H1 (cell line): ENCODE measurements at regions not wholly inside any gene's neighbourhood (a gene's known extent, or its start where the extent isn't known, plus 50 kb on each side); places are given as distances from the start of the nearest gene placed in this dataset.

Experiments
- CTCF ChIA-PET: fragments of 300-600 bp; sonication (Branson Sonifier 250); formaldehyde crosslinking; loops from one replicate; lab custom pipeline; 2021; ENCODE audit not compliant: partially characterized antibody; lab: Charles Lee
- POLR2A ChIA-PET: fragments of 300-600 bp; sonication (Branson Sonifier 250); formaldehyde crosslinking; loops from one replicate; lab custom pipeline; 2021; ENCODE audit warnings: inconsistent platforms; ENCODE audit not compliant: partially characterized antibody; lab: Charles Lee
- DNase-seq, 2 experiments: peaks; one replicate each; pipeline versions ENCODE4 v3.0.0 to v3.0.0-alpha.2; 2010 to 2022; ENCODE audit warnings: low spot score in 2 of 2, low read depth in 1 of 2, mixed read lengths in 1 of 2
- FAIRE-seq: peaks from 2 replicates; lab custom pipeline; 2011; peaks lifted over from hg19 to GRCh38; lab: Jason Lieb, UNC
- H2AFZ ChIP-seq: 2 replicates; pipeline ENCODE4 v1.8.1; 2012; ENCODE audit warnings: low read length, inconsistent platforms
- H2AK5ac ChIP-seq: 2 replicates; pipeline ENCODE4 v1.6.1; 2013; ENCODE audit warnings: low read depth, low read length
- H2BK120ac ChIP-seq: replicated peaks from 2 replicates; pipeline ENCODE3; 2013; ENCODE audit warnings: low read depth, low read length, inconsistent platforms
- H2BK12ac ChIP-seq: 2 replicates; pipeline ENCODE4 v1.6.1; 2013; ENCODE audit warnings: low read depth, low read length
- H2BK15ac ChIP-seq: 2 replicates; pipeline ENCODE4 v1.6.1; 2013; ENCODE audit warnings: low read length
- H2BK20ac ChIP-seq: 2 replicates; pipeline ENCODE4 v1.6.1; 2013; ENCODE audit warnings: low read length
- H2BK5ac ChIP-seq: 2 replicates; pipeline ENCODE4 v1.6.1; 2013; ENCODE audit warnings: low read depth, low read length
- H3K14ac ChIP-seq: 2 replicates; pipeline ENCODE4 v1.6.1; 2013; ENCODE audit warnings: inconsistent platforms; ENCODE audit not compliant: insufficient read length
- H3K18ac ChIP-seq: 2 replicates; pipeline ENCODE4 v1.6.1; 2013; ENCODE audit warnings: low read length; ENCODE audit errors: extremely low read depth
- H3K23ac ChIP-seq: 2 replicates; pipeline ENCODE4 v1.6.1; 2013; ENCODE audit warnings: inconsistent platforms; ENCODE audit not compliant: insufficient read length
- H3K23me2 ChIP-seq: 2 replicates; pipeline ENCODE4 v1.6.1; 2013; ENCODE audit warnings: low read depth, low read length
- H3K27ac ChIP-seq: 2 replicates; pipeline ENCODE4 v1.6.1; 2011; ENCODE audit warnings: low read depth, low read length, inconsistent platforms
- H3K27me3 ChIP-seq, 4 experiments: replicated peaks in 1 of 4; 1 replicate in 1 of 4; 2 replicates in 3 of 4; pipeline versions ENCODE4 v1.6.1 to v1.8.1; 2011 to 2013; ENCODE audit warnings: low read length in 3 of 4, mild to moderate bottlenecking in 3 of 4, inconsistent platforms in 2 of 4, mixed read lengths in 2 of 4, moderate library complexity in 1 of 4; ENCODE audit not compliant: control insufficient read depth in 3 of 4, insufficient read depth in 3 of 4; ENCODE audit errors: extremely low read depth in 1 of 4
- H3K36me3 ChIP-seq, 4 experiments: 2 replicates each; pipeline versions ENCODE4 v1.6.1 to v1.8.1; 2011 to 2013; ENCODE audit warnings: mild to moderate bottlenecking in 4 of 4, low read length in 3 of 4, moderate library complexity in 2 of 4, control low read depth in 1 of 4, inconsistent platforms in 1 of 4; ENCODE audit not compliant: insufficient read depth in 4 of 4, control insufficient read depth in 2 of 4
- H3K4ac ChIP-seq: replicated peaks from 2 replicates; pipeline ENCODE3; 2013; ENCODE audit warnings: low read length, low read depth, mixed read lengths, inconsistent platforms; ENCODE audit not compliant: insufficient read length
- H3K4me1 ChIP-seq, 4 experiments: replicated peaks in 1 of 4; 1 replicate in 1 of 4; 2 replicates in 3 of 4; pipeline versions ENCODE4 v1.6.1 to v1.8.1; 2011 to 2013; ENCODE audit warnings: low read length in 3 of 4, inconsistent platforms in 2 of 4, mixed read lengths in 1 of 4; ENCODE audit not compliant: insufficient read depth in 4 of 4, control insufficient read depth in 3 of 4
- H3K4me2 ChIP-seq, 2 experiments: 2 replicates each; pipeline versions ENCODE4 v1.6.1 to v1.8.1; 2011 to 2013; ENCODE audit warnings: low read depth in 2 of 2, low read length in 2 of 2, control low read depth in 1 of 2, inconsistent platforms in 1 of 2, mild to moderate bottlenecking in 1 of 2; ENCODE audit not compliant: insufficient read depth in 1 of 2
- H3K4me3 ChIP-seq, 4 experiments: fragments of 200-600, 300-600 bp in 1 of 4; sonication (generic), shearing (Covaris generic), sonication (Bioruptor Twin) in 1 of 4; 2 replicates each; pipeline versions ENCODE4 v1.5.1 to v1.8.1; 2011 to 2016; ENCODE audit warnings: low read length in 4 of 4, low read depth in 3 of 4, control low read depth in 2 of 4, inconsistent platforms in 2 of 4, mild to moderate bottlenecking in 2 of 4, mixed read lengths in 1 of 4, moderate library complexity in 1 of 4; ENCODE audit not compliant: insufficient read depth in 2 of 4; ENCODE audit errors: extremely low read depth in 1 of 4
- H3K56ac ChIP-seq: replicated peaks from 2 replicates; pipeline ENCODE3; 2013; ENCODE audit warnings: low read depth, mild to moderate bottlenecking, mixed read lengths, low read length, inconsistent platforms; ENCODE audit not compliant: insufficient read length
- H3K79me1 ChIP-seq: 2 replicates; pipeline ENCODE4 v1.6.1; 2013; ENCODE audit warnings: low read depth, low read length, control low read depth
- H3K79me2 ChIP-seq, 2 experiments: 2 replicates each; pipeline versions ENCODE4 v1.6.1 to v1.8.1; 2012 to 2013; ENCODE audit warnings: low read length in 2 of 2, mild to moderate bottlenecking in 2 of 2, inconsistent platforms in 1 of 2; ENCODE audit not compliant: insufficient read depth in 2 of 2, control insufficient read depth in 1 of 2
- H3K9ac ChIP-seq, 4 experiments: replicated peaks in 1 of 4; 1 replicate in 1 of 4; 2 replicates in 3 of 4; pipeline versions ENCODE4 v1.6.1 to v1.8.1; 2011 to 2013; ENCODE audit warnings: low read depth in 3 of 4, low read length in 3 of 4, control low read depth in 2 of 4, mild to moderate bottlenecking in 2 of 4, moderate library complexity in 2 of 4, inconsistent platforms in 1 of 4; ENCODE audit errors: extremely low read depth in 1 of 4
- H3K9me3 ChIP-seq, 2 experiments: 2 replicates each; pipeline versions ENCODE4 v1.6.1 to v1.8.1; 2012 to 2013; ENCODE audit warnings: mild to moderate bottlenecking in 2 of 2, moderate library complexity in 2 of 2, control low read depth in 1 of 2, inconsistent platforms in 1 of 2, low read depth in 1 of 2, low read length in 1 of 2, mixed read lengths in 1 of 2; ENCODE audit not compliant: insufficient read depth in 2 of 2
- H4K20me1 ChIP-seq, 2 experiments: replicated peaks in 1 of 2; 2 replicates each; pipeline versions ENCODE3 to v1.8.1; 2011 to 2013; ENCODE audit warnings: inconsistent platforms in 2 of 2, low read length in 2 of 2, mild to moderate bottlenecking in 1 of 2; ENCODE audit not compliant: insufficient read depth in 2 of 2, control insufficient read depth in 1 of 2
- H4K5ac ChIP-seq: 2 replicates; pipeline ENCODE4 v1.6.1; 2013; ENCODE audit warnings: low read length, low read depth, mixed read lengths, inconsistent platforms; ENCODE audit not compliant: insufficient read length
- H4K8ac ChIP-seq: 2 replicates; pipeline ENCODE4 v1.8.0; 2013; ENCODE audit warnings: mild to moderate bottlenecking, moderate library complexity, low read length, inconsistent platforms; ENCODE audit not compliant: insufficient read depth; ENCODE audit errors: extremely low read depth
- H4K91ac ChIP-seq: replicated peaks from 2 replicates; pipeline ENCODE3; 2013; ENCODE audit warnings: low read length, mixed read lengths, inconsistent platforms; ENCODE audit not compliant: insufficient read length
- ASH2L ChIP-seq: fragments of 200-600, 300-600 bp; sonication (generic); IDR thresholded peaks from one replicate; pipeline ENCODE4 v1.7.1; 2017; ENCODE audit warnings: low read length
- BACH1 ChIP-seq: IDR thresholded peaks from 2 replicates; pipeline ENCODE4 v1.6.1; 2012; ENCODE audit warnings: low read length, improper control_type of control experiment
- CHD2 ChIP-seq: IDR thresholded peaks from 2 replicates; pipeline ENCODE4 v1.6.1; 2012; ENCODE audit warnings: low read length, improper control_type of control experiment
- EP300 ChIP-seq, 2 experiments: IDR thresholded peaks; 1 replicate in 1 of 2; 2 replicates in 1 of 2; pipeline ENCODE4 v1.6.1; 2011 to 2012; ENCODE audit warnings: low read depth in 2 of 2, low read length in 2 of 2, mild to moderate bottlenecking in 2 of 2, borderline replicate concordance in 1 of 2, inconsistent platforms in 1 of 2, moderate library complexity in 1 of 2
- GTF2F1 ChIP-seq: IDR thresholded peaks from 2 replicates; pipeline ENCODE4 v1.6.1; 2012; ENCODE audit warnings: low read depth, low read length, improper control_type of control experiment, borderline replicate concordance
- KDM4A ChIP-seq: IDR thresholded peaks from one replicate; pipeline ENCODE4 v1.7.1; 2012; ENCODE audit warnings: low read depth, mild to moderate bottlenecking, moderate library complexity, low read length, inconsistent platforms; ENCODE audit not compliant: severe bottlenecking
- KDM5A ChIP-seq: fragments of 200-600 bp; IDR thresholded peaks from 2 replicates; pipeline ENCODE4 v1.7.1; 2012; ENCODE audit warnings: mild to moderate bottlenecking, low read length, inconsistent platforms, mixed read lengths
- NANOG ChIP-seq: IDR thresholded peaks from 2 replicates; pipeline ENCODE4 v1.6.1; 2011; ENCODE audit warnings: low read length, low read depth, mild to moderate bottlenecking, inconsistent platforms; ENCODE audit not compliant: insufficient read depth, poor library complexity, severe bottlenecking
- RNF2 ChIP-seq: fragments of 200-900, 300-1000 bp; sonication (generic); IDR thresholded peaks from 2 replicates; pipeline ENCODE4 v1.7.1; 2016; ENCODE audit warnings: borderline replicate concordance, low read depth, mild to moderate bottlenecking, antibody characterized with exemption, low read length; ENCODE audit not compliant: poor library complexity, severe bottlenecking; ENCODE audit errors: missing control alignments
- SAP30 ChIP-seq: fragments of 300-600 bp; sonication (generic); IDR thresholded peaks from 2 replicates; pipeline ENCODE4 v1.7.1; 2012; ENCODE audit warnings: low read length, moderate library complexity, mild to moderate bottlenecking, inconsistent platforms; ENCODE audit not compliant: insufficient read depth, insufficient replicate concordance
- SIRT6 ChIP-seq: IDR thresholded peaks from one replicate; pipeline ENCODE4 v1.7.1; 2012; ENCODE audit warnings: low read length, inconsistent platforms
- SP4 ChIP-seq: IDR thresholded peaks from 2 replicates; pipeline ENCODE4 v1.6.1; 2012; ENCODE audit warnings: low read length, inconsistent platforms
- YY1 ChIP-seq: IDR thresholded peaks from 2 replicates; pipeline ENCODE4 v1.6.1; 2011; ENCODE audit warnings: low read depth, mild to moderate bottlenecking, low read length
- ZNF274 ChIP-seq: IDR thresholded peaks from 2 replicates; pipeline ENCODE4 v1.7.0; 2012; ENCODE audit warnings: low read length, borderline replicate concordance; ENCODE audit errors: extremely low read depth
- WGBS, 2 experiments: shearing (Covaris generic) in 1 of 2; methylation state at CpG; one replicate each; pipeline versions ENCODE4 v1.1.6 to v1.1.7; 2013 to 2015; ENCODE audit warnings: low lambda C conversion rate in 2 of 2, mixed read lengths in 2 of 2, inconsistent platforms in 1 of 2, low coverage in 1 of 2, missing lambda C conversion rate in 1 of 2; ENCODE audit not compliant: insufficient replicate concordance in 2 of 2, insufficient coverage in 1 of 2, insufficient read length in 1 of 2; ENCODE audit errors: extremely low coverage in 1 of 2, missing lambda C conversion rate in 1 of 2; 5-methylcytosine and 5-hydroxymethylcytosine counted together

DNA sequence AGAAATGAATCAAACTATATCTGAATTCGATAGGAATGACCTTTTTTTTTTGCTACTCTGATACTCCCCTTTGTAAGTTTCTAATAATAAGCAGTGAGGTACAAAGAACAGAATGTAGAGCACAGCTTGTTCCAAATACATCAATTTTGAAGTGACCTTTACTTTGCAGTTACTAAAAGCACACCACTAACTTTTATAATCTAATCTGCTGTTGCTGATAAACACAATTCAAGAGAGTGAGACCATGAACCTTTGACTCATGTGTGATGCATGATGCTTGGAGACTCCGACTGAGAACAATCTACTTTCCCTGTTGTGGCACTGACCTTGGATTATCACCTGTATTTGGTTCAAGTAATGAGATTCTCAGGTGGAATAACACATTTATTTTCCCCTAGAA, 91.6 kb upstream of the GNPDA2 start:
- Histone ChIP-seq H3K4me2 (no peak overlapping the region), H3K56ac (no peak overlapping the region), H3K79me1 (no peaks in the 10 kb centered on the region), H2AK5ac (no peak overlapping the region), H4K8ac (no peak overlapping the region), H2BK15ac (no peak overlapping the region), H3K9ac (no peak overlapping the region), H2BK120ac (no peak overlapping the region), H3K14ac (no peak overlapping the region), H4K5ac (no peak overlapping the region), H3K9me3 (no peaks in the 10 kb centered on the region), H3K23me2 (no peaks in the 10 kb centered on the region), H3K18ac (no peak overlapping the region), H3K23ac (no peak overlapping the region), H3K27me3 (no peaks in the 10 kb centered on the region), H4K91ac (no peak overlapping the region), H3K4ac (no peak overlapping the region), H4K20me1 (no peaks in the 10 kb centered on the region), H3K4me3 (no peak overlapping the region), H3K27ac (no peak overlapping the region), H3K79me2 (no peaks in the 10 kb centered on the region), H2BK5ac (no peak overlapping the region), H3K4me1 (no peaks in the 10 kb centered on the region), H3K36me3 (no peaks in the 10 kb centered on the region), H2BK20ac (no peak overlapping the region), H2AFZ (no peak overlapping the region), H2BK12ac (no peak overlapping the region)
- no peak for DNase-seq
- FAIRE-seq = no peak
- ChIA-PET CTCF (no interaction called here), POLR2A (no interaction called here)
- WGBS, 2 experiments = 97% methylated on average over 2 of the region's 2 CpGs; no CpG with 5 or more reads in 1 of the 2 experiments
- no peak for TF ChIP-seq EP300 (IDR thresholded peaks at IDR 0.05; ENCODE audit: borderline replicate concordance in 1 of 2, low read depth in 2 of 2, low read length in 2 of 2)
- TF ChIP-seq ASH2L = no peak
- no peak for TF ChIP-seq CHD2
- TF ChIP-seq BACH1 = no peak
- no peak for TF ChIP-seq YY1
- no peak for TF ChIP-seq ZNF274
- TF ChIP-seq NANOG = no peak
- no peak for TF ChIP-seq GTF2F1
- no peak for TF ChIP-seq KDM4A
- no peak for TF ChIP-seq SAP30
- TF ChIP-seq KDM5A = no peak
- no peak for TF ChIP-seq SP4
- no peak for TF ChIP-seq RNF2
- TF ChIP-seq SIRT6 = no peak
